Fibroblast of peridontal ligament (primary cell): ENCODE measurements at regions not wholly inside any gene's neighbourhood (a gene's known extent, or its start where the extent isn't known, plus 50 kb on each side); places are given as distances from the start of the nearest gene placed in this dataset.
"Not testable (repeated sequence)": the region's sequence is repeated elsewhere in the genome, so short reads cannot be mapped to it uniquely, and the experiment has no call there.

Experiments used
- DNase-seq: peaks from one replicate; pipeline ENCODE4 v3.0.0-alpha.2; 2010; ENCODE audit errors: extremely low read depth

DNA sequence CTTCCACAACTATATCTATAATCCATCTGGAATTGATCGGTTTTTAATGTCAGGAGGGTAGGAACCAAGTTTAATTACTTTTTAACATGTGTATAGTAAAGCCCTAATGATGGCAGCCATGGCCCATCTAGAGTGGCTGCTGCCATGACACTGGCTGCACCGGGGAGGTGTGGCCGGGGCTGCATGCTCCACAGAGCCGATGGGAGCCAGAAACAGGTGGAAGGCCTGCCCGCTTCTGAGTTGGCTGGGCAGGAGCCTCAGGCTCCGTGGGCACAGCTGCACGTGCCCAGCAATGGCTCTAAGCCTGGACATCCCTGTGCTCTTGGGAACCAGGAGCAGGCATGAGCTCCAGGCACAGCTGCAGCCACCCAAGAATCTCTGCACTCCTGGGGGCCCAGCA is 73.0 kb downstream of the GBP6 start:
- DNase-seq: no peak

DNA sequence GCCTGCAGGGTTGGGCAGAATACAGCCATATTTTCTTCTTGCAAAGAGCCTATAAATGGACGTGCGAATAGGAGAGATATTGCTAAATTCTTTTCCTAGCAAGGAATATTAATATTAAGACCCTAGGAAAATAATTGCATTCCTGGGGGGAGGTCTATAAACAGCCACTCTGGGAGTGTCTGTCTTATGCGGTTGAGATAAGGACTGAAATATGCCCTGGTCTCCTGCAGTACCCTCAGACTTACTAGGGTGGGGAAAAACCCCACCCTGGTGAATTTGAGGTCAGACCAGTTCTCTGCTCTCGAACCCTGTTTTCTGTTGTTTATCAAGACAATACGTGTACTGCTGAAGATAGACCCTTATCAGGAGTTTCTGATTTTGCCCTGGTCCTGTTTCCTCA is 74.4 kb downstream of the GBP6 start:
- not testable (repeated sequence) for DNase-seq

DNA sequence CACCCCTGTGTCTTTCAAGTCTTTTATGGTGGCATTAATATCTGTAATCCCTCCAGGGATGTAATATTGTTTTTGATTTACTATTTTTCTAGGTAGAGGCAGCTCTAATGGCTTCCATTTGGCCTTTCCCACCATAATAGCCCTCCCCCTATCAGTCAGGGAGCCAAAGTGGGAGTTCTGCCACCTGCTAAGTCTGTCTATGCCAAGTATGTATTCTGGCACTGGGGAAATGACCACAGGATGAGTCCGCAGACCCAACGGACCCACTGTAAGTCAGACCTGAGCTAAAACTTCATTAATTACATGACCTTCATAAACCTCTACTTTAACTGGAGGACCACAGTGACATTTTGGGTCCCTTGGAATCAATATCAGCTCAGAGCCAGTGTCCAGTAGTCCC is 77.1 kb downstream of the GBP6 start:
- DNase-seq: no peak

DNA sequence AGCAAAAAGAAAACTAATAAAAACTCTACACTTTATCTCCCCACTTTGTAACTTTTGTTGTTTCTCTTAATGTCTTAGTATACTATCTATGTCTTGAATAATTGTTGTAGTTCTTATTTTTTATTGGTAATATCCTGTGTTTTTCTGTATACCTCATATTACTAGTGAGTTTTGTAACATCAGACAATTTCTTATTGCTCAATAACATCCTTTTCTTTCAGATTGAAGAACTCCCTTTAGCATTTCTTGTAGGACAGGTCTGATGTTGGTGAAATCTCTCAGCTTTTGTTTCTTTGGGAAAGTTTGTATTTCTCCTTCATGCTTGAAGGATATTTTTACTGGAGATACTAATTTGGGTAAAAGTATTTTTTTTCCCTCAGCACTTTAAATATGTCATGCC is 79.8 kb upstream of the LRRC8B start:
- no peak for DNase-seq

DNA sequence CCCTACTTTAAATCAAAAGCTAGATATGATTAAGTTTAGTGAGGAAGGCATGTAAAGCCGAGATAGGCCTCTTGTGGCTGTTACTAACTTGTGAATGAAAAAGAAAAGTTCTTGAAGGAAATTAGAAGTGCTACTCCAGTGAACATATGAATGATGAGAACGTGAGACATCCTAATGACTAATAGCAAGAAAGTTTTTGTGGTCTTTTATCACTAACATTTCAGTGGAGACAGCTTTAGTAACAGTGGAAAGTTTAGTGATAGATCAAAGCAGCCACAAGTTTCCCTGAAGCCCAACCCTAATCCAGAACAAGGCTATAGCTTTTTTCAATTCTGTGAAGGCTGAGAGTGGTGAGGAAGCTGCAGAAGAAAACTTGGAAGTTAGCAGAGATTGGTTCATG is 73.6 kb upstream of the LRRC8B start:
- DNase-seq: peak; percentile 4

DNA sequence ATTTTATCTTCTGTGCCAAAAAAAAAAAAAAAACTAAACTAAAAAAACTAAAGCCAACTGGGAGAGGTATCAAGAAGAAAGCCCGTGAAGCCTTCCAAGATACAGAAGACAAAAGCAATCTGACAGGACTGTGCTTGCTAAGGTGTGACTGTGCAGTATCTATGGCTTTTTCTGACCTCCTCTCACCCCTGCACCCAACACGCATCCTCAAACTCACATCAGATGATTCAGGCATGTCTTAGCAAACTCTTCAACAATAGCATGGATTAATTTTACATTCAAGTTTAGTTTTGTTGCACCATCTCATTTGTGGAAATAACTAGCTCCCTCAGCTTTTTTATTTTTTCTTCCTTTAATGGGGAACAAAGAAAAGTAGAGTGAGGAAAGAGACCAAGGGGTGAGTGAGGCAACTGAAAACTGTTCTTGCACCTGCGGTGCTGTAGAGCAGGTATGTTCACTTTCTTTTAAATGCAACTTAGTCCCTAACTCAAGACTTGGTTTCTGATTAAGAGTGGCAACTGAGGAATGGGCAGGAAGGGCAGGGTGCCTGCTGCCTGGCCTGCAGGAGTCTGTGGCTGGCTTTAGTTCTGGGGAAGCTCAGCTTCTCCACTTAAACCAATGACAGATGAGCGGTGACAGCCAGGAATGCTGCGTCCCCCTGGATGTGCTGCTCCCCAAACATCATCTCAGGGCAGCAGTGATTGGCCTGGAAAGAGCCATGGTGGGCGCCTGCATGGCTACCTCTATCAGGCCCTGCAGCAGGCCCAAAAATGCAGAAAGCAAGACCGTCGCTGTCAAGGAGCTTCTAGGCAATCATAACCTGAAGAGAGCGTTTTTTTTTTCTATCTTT is 71.3 kb upstream of the LRRC8B start:
- DNase-seq: no peak

DNA sequence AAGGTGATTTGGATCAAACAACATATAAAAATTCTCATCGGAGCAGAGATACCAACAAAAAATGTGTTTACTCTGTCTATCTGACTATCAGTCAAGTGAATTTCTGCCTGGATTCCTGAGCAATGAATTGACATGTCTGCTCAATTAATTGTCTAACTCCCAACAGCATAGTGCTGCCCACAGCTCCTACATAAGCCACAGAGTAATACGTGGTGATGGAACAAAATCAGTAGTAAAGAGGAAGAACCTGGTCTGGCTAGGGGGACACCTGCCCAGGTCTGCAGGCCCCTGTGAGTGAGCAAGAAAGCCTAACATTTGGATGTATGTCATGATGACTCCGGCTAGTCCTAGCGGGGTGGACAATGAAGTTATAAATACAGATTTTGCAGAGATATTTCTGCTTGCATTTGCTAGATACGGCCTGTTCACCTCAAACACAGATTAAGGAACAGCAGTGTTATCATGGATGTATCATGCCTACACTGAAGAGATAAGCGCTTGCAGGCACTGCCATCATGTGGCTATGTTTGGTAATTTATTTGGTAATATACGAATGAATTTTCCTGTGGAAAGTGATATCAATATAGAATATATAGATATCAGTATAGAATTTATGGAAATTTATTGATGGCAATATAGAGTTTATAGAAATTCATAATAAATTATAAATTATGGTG is 69.6 kb upstream of the LRRC8B start:
- DNase-seq: peak; percentile 71

DNA sequence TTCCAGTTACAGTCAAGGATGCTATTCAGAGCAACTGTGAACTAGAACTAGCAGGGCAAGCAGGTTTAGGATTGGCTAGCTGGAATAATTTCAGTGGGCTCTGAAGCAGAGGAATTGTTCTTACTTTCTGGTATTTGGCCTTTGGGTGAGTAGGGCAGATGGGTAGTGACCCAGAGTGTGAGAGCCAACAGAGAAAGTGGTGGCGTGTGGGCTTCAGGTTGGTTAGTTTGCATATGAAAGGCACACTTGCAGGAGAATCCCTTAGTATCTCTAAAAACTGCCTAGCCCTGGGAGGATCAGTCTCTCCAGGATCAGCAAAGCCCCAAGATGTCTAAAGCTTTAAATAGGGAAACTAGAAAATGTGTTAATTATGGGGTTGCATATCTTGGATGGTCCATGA is 67.6 kb upstream of the LRRC8B start:
- DNase-seq: no peak

DNA sequence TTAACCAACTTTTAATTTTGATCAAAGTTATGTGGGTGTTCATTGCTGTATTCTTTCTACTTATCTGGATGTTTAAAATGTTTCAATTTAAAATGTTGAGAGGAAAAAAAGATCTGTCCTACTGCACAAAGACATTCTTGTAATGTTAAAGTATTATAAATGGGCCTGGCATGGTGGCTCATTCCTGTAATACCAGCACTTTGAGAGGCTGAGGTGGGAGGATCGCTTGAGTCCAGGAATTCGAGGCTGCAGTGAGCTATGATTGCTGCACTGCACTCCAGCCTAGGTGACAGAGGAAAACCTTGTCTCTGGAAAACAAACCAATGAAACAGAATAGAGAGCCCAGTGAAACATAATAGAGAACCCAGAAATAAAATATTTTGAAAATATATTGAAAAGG is 65.5 kb upstream of the LRRC8B start:
- no peak for DNase-seq

DNA sequence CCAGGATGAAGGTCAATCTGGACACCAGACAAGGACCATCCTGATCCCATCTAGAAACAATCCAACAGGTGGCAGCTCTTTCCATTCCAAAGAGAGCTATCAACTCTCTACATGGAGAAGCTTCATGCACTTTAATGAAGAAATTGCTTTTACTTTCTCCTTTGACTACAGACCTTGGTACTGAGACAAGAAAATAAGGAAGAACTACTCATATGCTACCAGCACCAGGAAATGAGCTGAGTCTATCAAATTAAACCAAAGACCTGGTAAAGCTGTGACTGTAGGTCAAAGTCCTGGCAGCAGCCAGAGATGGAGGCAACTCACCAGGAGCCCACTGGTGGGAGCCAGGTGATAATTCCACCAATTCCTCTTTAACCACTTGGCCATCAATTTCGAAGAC is 64.3 kb upstream of the LRRC8B start:
- no peak for DNase-seq

DNA sequence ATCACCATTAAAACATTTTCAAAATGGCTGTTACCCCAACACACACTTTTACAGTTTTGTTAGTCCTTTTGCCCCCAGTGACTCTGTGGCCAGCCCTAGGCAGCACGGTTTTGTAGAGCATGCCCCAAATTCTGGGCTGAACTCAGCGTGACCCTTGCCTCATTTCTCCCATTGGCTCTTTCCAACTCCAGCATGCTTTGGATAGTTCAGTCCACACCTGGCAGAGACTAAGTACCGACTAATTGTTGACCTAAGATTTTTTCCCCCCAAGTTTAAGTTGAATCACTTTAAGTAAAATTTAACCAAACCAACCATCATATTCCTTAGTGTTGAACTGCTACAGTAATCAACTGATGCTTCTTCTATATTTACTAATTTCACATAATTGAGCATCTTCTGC is 62.4 kb upstream of the LRRC8B start:
- DNase-seq: no peak

DNA sequence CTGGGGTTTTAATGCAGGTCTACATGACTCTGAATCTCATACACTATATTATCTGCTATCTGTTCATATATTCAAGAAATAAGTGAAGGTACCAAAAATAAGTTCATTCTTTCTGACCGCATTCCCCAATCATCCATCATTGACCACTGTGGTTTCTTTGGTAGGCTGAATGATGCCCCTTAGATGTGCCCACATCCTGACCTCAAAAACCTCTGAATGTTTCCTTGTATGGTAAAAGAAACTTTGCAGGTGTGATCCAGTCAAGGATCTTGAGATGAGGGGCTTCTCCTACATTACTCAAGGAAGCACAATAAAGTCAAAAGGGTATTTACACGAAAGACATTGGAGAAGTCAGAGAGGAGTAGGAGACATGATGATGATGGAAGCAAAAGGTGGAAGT is 60.6 kb upstream of the LRRC8B start:
- DNase-seq: no peak

DNA sequence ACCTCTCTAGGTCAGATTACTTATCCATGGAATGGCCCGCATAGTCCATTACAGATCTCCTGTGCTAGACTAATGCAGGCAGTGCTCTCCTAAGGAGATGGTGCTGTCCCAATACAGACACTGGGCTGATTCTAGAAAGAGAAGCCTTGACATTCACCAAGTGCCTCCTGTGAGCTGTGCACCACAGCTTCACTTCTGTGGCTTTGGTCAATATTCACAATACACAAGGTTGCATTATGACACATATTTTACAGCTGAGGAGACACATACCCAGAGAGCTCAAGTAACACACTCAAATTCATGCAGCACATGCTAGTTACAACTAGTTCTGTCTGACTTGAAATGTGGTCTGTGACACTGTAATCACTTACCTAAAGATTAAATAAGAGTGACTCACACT is 59.4 kb upstream of the LRRC8B start:
- DNase-seq: no peak

DNA sequence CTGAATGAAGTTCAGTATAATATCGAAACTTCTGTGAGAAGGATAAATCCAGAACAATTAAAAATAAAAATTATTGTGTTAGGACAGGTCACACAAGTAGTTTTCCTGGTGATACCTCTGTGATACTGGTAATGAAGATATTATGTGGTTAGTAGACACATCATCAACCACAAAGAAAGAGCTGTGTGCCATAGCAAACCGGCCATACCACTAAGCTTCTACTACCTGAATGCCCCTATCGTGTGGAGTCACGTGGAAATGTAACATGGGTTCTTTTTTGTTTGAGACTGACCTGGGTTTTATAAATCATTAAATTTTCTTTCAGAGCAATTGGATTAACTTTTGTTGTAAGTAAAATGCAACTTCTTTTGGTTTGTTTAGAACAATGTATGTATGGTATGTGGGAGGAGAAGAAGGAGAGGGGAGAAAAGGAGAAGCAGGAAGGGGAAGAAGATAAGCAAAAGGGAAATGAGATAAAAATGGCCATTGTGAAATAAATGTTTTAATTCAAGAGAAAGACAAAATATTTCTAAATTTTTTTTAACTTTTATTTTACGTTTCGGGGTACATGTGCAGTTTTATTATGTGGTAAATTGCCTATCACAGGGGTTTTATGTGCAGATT is 58.2 kb upstream of the LRRC8B start:
- DNase-seq: no peak

DNA sequence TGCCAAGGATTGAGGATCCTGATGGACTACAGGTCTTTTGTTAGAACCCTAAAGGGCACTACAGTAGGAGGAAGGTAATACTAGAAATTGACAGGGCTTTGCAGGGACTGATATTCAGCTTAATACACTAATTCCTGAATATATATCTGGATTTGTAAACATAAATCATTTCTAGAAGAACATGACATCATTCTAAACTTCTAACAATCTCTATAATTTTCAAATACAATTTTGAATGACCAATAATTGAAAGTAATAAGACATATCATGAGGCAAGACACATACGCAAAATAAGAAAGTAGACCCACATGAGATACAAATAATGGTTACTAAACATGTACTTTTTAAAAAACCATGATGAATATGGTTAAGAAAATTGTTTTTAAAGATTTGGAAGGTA is 52.4 kb upstream of the LRRC8B start:
- DNase-seq: no peak

DNA sequence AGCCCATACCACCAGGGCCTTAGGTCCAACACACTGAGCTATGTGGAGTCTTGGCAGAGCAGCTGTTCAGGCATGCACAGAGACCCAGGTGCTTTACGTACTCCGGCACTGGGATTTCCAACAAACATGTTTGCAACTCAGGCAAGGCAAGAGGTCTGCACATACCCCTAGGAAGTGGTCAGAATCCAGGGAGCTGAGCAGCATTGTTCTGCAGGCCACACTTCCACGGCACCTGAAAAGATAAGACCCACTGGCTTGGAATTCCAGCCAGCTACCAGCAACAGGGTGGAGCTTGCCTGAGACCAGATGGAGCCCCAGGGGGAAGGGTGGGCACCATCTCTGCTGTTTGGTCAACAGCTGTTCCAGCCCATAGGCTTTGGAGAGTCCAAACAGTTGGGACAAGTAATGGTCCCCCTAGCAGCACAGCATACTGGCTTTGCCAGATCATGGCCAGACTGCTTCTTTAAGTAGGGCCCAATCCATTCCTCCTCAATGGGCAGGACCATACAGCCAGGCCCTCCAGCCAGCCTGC is 51.7 kb upstream of the LRRC8B start:
- DNase-seq: no peak
